Thymus (tissue), 11 donors: ENCODE measurements at regions not wholly inside any gene's neighbourhood (a gene's known extent, or its start where the extent isn't known, plus 50 kb on each side); places are given as distances from the start of the nearest gene placed in this dataset.

Experiments
- DNase-seq, 9 donors: peaks; one replicate each; pipeline ENCODE4 v3.0.0-alpha.2; 2013; ENCODE audit warnings: low spot score in 9 of 9, low read depth in 6 of 9, missing footprints in 1 of 9
- H3K27ac ChIP-seq, 2 donors: one replicate each; pipeline ENCODE4 v1.5.1; 2013; ENCODE audit warnings: control low read depth in 1 of 2, low read depth in 1 of 2, low read length in 1 of 2, mild to moderate bottlenecking in 1 of 2, moderate library complexity in 1 of 2
- H3K27me3 ChIP-seq, 2 donors: one replicate each; pipeline ENCODE4 v1.5.1; 2013; ENCODE audit warnings: low read length in 1 of 2; ENCODE audit not compliant: control insufficient read depth in 2 of 2, insufficient read depth in 1 of 2
- H3K36me3 ChIP-seq, 2 donors: one replicate each; pipeline ENCODE4 v1.5.1; 2013; ENCODE audit warnings: low read length in 1 of 2, mild to moderate bottlenecking in 1 of 2, moderate library complexity in 1 of 2; ENCODE audit not compliant: control insufficient read depth in 2 of 2, insufficient read depth in 2 of 2
- H3K4me1 ChIP-seq, 2 donors: one replicate each; pipeline ENCODE4 v1.5.1; 2013; ENCODE audit warnings: low read length in 2 of 2; ENCODE audit not compliant: control insufficient read depth in 2 of 2, insufficient read depth in 2 of 2
- H3K4me3 ChIP-seq, 2 donors: one replicate each; pipeline ENCODE4 v1.5.1; 2013; ENCODE audit warnings: low read length in 2 of 2, control low read depth in 1 of 2, mild to moderate bottlenecking in 1 of 2
- H3K9me3 ChIP-seq, 2 donors: one replicate each; pipeline ENCODE4 v1.5.1; 2013; ENCODE audit warnings: low read length in 1 of 2, mild to moderate bottlenecking in 1 of 2; ENCODE audit not compliant: control insufficient read depth in 2 of 2, insufficient read depth in 1 of 2
- WGBS: extraction: QIAGEN DNeasy Blood & Tissue Kit; methylation state at CpG from one replicate; pipeline ENCODE4 v1.1.7; 2013; 5-methylcytosine and 5-hydroxymethylcytosine counted together
- donor health status: healthy.

DNA sequence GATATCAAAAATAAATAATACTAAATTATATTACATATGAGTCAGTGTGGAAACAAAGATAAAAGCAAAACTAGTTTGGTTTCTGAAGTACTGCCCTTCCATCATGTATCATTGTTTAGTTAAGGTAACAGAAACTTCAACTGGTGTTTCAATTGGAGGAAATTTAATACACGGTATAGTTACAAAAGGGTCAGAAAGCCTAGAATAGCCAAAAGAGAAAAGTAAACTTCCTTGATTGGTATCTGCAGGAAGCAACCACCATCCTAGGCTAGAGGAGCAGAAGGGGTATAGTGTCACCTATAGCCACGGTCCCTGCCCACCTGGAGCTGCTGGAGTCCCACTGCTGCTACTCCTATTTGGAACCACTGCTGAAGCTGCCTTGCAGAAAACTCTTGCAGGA is 185.6 kb downstream of the SLC7A11 start:
- no peaks in the 10 kb centered on the region for H3K36me3 ChIP-seq
- no peaks in the 10 kb centered on the region for H3K27me3 ChIP-seq
- no peak overlapping the region for H3K27ac ChIP-seq
- DNase-seq, result no peak
- H3K4me3 ChIP-seq, result no peak overlapping the region
- H3K4me1 ChIP-seq, result no peaks in the 10 kb centered on the region
- 6% methylated on average over 2 of the region's 2 CpGs for WGBS
- no peaks in the 10 kb centered on the region for H3K9me3 ChIP-seq

DNA sequence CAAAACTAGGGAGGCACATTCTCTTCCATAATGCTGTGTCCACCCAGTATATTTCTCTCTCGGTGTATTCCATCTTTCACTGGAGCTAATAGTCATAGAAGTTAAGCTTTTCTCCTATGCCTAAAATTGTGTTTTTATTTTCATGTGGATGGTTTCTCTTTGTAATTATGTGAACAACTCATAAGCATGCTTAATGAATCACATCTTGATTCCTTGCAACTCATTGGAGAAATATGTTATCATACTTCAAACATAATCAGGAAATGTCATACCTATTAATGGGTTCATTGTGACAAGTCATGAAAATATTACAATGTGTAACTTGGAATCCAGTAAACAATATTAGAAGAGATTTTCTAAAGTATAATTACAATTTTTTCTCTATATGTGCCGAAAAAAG is 186.3 kb downstream of the SLC7A11 start:
- no peaks in the 10 kb centered on the region for H3K36me3 ChIP-seq
- WGBS, result 95% methylated on average over 2 of the region's 2 CpGs
- no peak for DNase-seq
- no peaks in the 10 kb centered on the region for H3K27me3 ChIP-seq
- no peaks in the 10 kb centered on the region for H3K9me3 ChIP-seq
- no peak overlapping the region for H3K4me3 ChIP-seq
- no peak overlapping the region for H3K27ac ChIP-seq
- no peaks in the 10 kb centered on the region for H3K4me1 ChIP-seq

DNA sequence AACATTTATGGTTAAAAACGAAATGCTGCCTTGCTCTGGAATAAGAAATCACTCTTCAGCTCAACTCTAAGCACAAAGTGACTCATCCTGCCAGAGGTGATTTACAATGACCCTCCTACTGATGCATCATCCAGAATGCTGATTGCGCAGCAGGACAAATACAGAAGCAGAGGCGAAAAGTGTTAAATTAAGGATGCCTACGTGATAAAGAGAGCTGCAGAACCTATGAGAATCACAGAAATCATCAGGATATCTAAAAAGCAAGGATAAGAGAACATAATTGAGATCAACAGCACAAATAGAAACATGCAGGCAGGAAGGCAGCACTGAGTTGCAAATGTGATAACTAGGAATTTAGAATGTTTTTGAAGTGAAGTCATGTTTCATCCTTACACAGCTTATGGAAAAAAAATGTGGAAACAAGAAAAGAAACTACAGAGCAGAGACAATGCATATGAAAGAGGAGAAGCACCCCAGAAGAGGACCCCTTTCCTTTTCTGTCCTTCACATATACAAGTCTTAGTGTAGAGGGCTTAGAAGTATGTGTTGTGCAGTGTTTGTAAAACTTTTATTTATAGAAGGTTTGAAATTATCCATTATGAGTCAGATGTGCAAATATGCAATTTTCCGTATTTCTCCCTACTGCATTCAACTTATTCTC is 188.4 kb downstream of the SLC7A11 start:
- no peak overlapping the region for H3K27ac ChIP-seq
- H3K27me3 ChIP-seq, result no peaks in the 10 kb centered on the region
- no peaks in the 10 kb centered on the region for H3K4me1 ChIP-seq
- 90% methylated on average over 5 of the region's 5 CpGs for WGBS
- no peak for DNase-seq
- no peaks in the 10 kb centered on the region for H3K9me3 ChIP-seq
- no peaks in the 10 kb centered on the region for H3K36me3 ChIP-seq
- no peak overlapping the region for H3K4me3 ChIP-seq

GRCh38 chr4:138052806-138053632 is 189.1 kb downstream of the SLC7A11 start:
- Histone ChIP-seq H3K4me1 (no peaks in the 10 kb centered on the region), H3K9me3 (no peaks in the 10 kb centered on the region), H3K27ac (no peak overlapping the region), H3K27me3 (no peaks in the 10 kb centered on the region), H3K4me3 (no peak overlapping the region), H3K36me3 (no peaks in the 10 kb centered on the region)
- no peak for DNase-seq
- 94% methylated on average over 31 of the region's 31 CpGs for WGBS

DNA sequence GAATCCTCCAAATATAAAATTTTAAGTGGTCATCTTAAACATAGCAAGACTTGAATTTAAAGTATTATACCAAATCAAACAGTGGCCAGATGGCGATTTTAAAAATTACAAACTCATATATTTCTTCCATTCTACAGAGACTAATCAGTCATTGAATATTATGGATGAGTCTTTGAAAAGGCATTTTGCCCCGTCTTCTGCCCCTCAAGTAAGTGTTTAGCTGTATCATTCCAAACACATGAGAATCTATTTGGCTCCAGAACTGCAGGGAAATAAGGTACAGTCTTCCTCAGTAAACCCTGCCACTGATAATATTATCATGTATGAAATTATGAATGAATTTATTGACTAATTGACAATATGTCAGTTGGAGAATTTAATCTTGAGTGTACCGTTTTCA is 191.0 kb downstream of the SLC7A11 start:
- no peaks in the 10 kb centered on the region for H3K9me3 ChIP-seq
- no peak for DNase-seq
- H3K4me1 ChIP-seq, result no peaks in the 10 kb centered on the region
- H3K36me3 ChIP-seq, result no peaks in the 10 kb centered on the region
- no peak overlapping the region for H3K4me3 ChIP-seq
- 31% methylated on average over 3 of the region's 3 CpGs for WGBS
- H3K27me3 ChIP-seq, result no peaks in the 10 kb centered on the region
- no peak overlapping the region for H3K27ac ChIP-seq

GRCh38 chr4:138050601-138051000 is 191.5 kb downstream of the SLC7A11 start:
- no peaks in the 10 kb centered on the region for H3K9me3 ChIP-seq
- no peaks in the 10 kb centered on the region for H3K4me1 ChIP-seq
- H3K27me3 ChIP-seq, result no peaks in the 10 kb centered on the region
- H3K27ac ChIP-seq, result no peak overlapping the region
- H3K36me3 ChIP-seq, result no peaks in the 10 kb centered on the region
- 84% methylated on average over 6 of the region's 6 CpGs for WGBS
- no peak overlapping the region for H3K4me3 ChIP-seq
- DNase-seq, result no peak

DNA sequence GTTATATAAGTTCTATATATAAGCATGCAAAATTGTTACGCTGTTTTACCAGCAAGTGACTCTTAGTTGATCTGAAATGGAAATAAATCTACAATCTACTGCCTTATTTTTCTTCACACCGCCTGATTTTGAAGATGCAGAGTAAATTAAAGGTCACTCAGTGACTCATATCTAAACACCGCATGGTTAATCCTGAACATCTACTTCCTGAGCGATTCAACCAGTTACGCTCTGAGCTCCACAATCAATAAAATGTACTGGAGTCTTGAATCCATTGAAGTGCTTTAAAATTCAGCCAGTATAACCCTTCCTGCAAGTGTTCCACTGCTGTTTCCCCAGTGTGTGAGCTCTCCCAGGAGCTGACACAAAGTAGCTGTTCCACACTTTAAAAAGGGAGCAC is 192.8 kb downstream of the SLC7A11 start:
- no peaks in the 10 kb centered on the region for H3K36me3 ChIP-seq

GRCh38 chr4:138047290-138047689 is 194.9 kb downstream of the SLC7A11 start:
- no peak for DNase-seq
- Histone ChIP-seq H3K36me3 (no peaks in the 10 kb centered on the region), H3K4me3 (no peak overlapping the region), H3K9me3 (no peaks in the 10 kb centered on the region), H3K27me3 (no peaks in the 10 kb centered on the region), H3K27ac (no peak overlapping the region), H3K4me1 (no peaks in the 10 kb centered on the region)
- WGBS, result 74% methylated on average over 5 of the region's 5 CpGs

More for the DNA sequence above, 192.8 kb downstream of the SLC7A11 start:
- Histone ChIP-seq H3K4me3 (no peak overlapping the region), H3K4me1 (no peaks in the 10 kb centered on the region), H3K27me3 (no peaks in the 10 kb centered on the region), H3K27ac (no peak overlapping the region), H3K9me3 (no peaks in the 10 kb centered on the region)
- DNase-seq, result no peak
- WGBS, result 97% methylated on average over 5 of the region's 5 CpGs

- H3K36me3 ChIP-seq, result no peaks in the 10 kb centered on the region
- WGBS, result 71% methylated on average over 3 of the region's 3 CpGs
- no peaks in the 10 kb centered on the region for H3K9me3 ChIP-seq
- no peak for DNase-seq
- no peaks in the 10 kb centered on the region for H3K27me3 ChIP-seq
- H3K27ac ChIP-seq, result no peak overlapping the region
- no peak overlapping the region for H3K4me3 ChIP-seq
- no peaks in the 10 kb centered on the region for H3K4me1 ChIP-seq
Observed at GRCh38 chr4:138045036-138045435, 197.1 kb downstream of the SLC7A11 start.
